GM12873 (cell line): ENCODE measurements at regions not wholly inside any gene's neighbourhood (a gene's known extent, or its start where the extent isn't known, plus 50 kb on each side); places are given as distances from the start of the nearest gene placed in this dataset.

Source experiments
- CTCF ChIP-seq: IDR thresholded peaks from 2 replicates; pipeline ENCODE4 v1.5.1; 2012; ENCODE audit warnings: low read depth, mild to moderate bottlenecking, moderate library complexity, low read length, control low read depth; ENCODE audit not compliant: insufficient read depth; ENCODE audit errors: missing control alignments

GRCh38 chr2:22800412-22800811, 584.6 kb upstream of the KLHL29 start:
- TF ChIP-seq CTCF: no peak

GRCh38 chr2:22801071-22801470, 583.9 kb upstream of the KLHL29 start:
- TF ChIP-seq CTCF: no peak

- no peak for TF ChIP-seq CTCF
These were observed 583.0 kb upstream of the KLHL29 start for GRCh38 chr2:22801970-22802369.

GRCh38 chr2:22807872-22808271, 577.1 kb upstream of the KLHL29 start:
- no peak for TF ChIP-seq CTCF

GRCh38 chr2:22810602-22811001, 574.4 kb upstream of the KLHL29 start:
- no peak for TF ChIP-seq CTCF

- no peak for TF ChIP-seq CTCF
These were observed 572.8 kb upstream of the KLHL29 start for GRCh38 chr2:22812065-22812680.

- no peak for TF ChIP-seq CTCF
These were observed 567.8 kb upstream of the KLHL29 start for GRCh38 chr2:22817197-22817596.

GRCh38 chr2:22821458-22821857, 563.5 kb upstream of the KLHL29 start:
- no peak for TF ChIP-seq CTCF
